ENCODE measurements at regions not wholly inside any gene's neighbourhood (a gene's known extent, or its start where the extent isn't known, plus 50 kb on each side); places are given as distances from the start of the nearest gene placed in this dataset.
"Not testable (repeated sequence)": the region's sequence is repeated elsewhere in the genome, so short reads cannot be mapped to it uniquely, and the experiment has no call there.

GRCh38 chr14:43172899-43173548 is 1334.1 kb downstream of the FSCB start:
- intact Hi-C loops (cut with DNase I) = no loop called here
- no peak for DNase-seq
- no peak for ATAC-seq

DNA sequence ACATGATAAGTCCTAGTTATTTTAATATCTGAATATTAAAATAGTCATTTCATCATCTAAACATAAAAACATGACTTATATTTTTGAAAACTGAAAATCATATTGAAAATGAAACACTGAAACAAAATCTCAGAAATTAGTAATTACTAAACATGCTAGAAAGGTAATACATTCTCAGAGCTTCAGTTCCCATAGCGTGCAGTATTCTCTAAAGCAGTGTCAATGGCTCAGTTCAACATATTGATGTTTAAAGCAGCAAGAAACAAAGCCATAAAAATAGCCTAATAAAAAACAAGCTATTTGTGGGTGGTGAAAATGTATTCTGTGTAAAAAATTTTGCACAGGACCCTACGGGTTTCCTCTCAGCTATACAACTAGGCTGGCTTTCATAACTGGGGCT is 1337.4 kb downstream of the FSCB start:
- intact Hi-C loops (cut with DNase I) = no loop called here
- DNase-seq (no peak), ATAC-seq (no peak)

GRCh38 chr14:43168371-43168925 is 1338.6 kb downstream of the FSCB start:
- no peak for ATAC-seq
- intact Hi-C loops (cut with DNase I) = no loop called here
- no peak for DNase-seq

DNA sequence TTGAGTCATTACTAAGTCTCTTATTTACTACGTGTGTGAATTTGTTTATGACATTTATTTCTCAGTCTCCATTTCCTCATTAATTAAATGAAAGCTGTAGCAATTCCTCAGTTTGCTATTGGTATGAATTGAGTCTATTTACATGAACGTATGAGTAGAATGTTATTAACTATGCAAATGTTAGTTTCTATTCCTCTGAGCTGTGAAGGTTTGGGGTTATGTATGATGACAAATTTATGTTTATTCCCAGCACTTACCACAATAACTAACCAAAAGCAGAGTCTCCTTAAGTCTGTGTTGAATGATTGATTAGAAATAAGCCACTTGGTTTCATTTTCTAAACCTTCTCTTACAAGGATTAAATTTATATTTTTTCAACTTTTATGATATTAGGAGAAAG is 1340.9 kb downstream of the FSCB start:
- DNase-seq = no peak
- ATAC-seq = no peak
- intact Hi-C loops (cut with DNase I) = no loop called here

GRCh38 chr14:43165651-43166050 is 1341.4 kb downstream of the FSCB start:
- ATAC-seq (no peak), DNase-seq (no peak)
- intact Hi-C loops (cut with DNase I) = no loop called here

- DNase-seq = no peak
- intact Hi-C loops (cut with DNase I) = no loop called here
- ATAC-seq = no peak
These were observed 1345.6 kb downstream of the FSCB start for GRCh38 chr14:43161477-43161876.

- no peak for DNase-seq
- no peak for ATAC-seq
- intact Hi-C loops (cut with DNase I) = no loop called here
These were observed 1349.4 kb downstream of the FSCB start for GRCh38 chr14:43157661-43158060.

- ATAC-seq (no peak), DNase-seq (no peak)
- intact Hi-C loops (cut with DNase I) = no loop called here
These were observed 1351.2 kb downstream of the FSCB start for GRCh38 chr14:43155924-43156323.

DNA sequence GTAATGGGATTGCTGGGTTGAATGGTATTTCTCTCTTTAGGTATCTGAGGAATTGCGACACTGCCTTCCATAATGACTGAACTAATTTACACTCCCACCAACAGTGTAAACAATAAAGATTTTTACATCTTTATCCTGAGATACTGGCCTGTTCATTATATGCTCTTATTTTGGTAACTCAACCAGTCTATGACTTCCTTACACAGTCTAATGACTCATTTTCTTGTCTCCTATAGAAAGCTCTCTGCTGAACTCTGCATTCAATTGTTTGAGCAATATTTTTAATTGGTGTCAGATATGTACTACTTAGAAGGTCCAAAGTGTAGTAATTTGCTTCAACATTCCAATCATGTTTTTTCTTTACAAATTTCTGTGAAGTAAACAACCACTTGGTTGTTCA is 1351.8 kb downstream of the FSCB start:
- no peak for DNase-seq
- ATAC-seq = no peak
- intact Hi-C loops (cut with DNase I) = no loop called here

GRCh38 chr14:43147485-43147884 is 1359.6 kb downstream of the FSCB start:
- no peak for DNase-seq
- intact Hi-C loops (cut with DNase I) = no loop called here
- ATAC-seq = peak in 1 of 2 donors; percentile 52

- ATAC-seq = no peak
- no peak for DNase-seq
- intact Hi-C loops (cut with DNase I) = no loop called here
These were observed 1361.7 kb downstream of the FSCB start for GRCh38 chr14:43145361-43145760.

DNA sequence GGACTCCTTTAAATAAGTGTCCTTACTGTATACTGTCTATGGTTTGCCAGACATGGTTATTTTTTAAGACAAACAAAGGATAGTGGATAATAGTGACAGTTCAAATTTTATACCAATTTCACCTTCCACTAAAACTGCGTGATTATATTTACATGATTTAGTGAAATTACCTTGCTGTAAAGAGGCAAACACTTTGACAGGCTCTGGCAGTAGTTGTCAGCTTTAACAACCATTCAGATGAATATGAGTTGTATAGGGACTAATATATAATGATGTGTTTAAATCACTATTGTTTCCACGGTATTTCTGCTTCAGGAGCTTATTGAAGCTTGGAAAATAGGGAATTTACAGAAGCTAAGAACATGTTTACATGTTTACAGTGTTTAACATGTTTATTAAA is 1364.0 kb downstream of the FSCB start:
- ATAC-seq = no peak
- intact Hi-C loops (cut with DNase I) = no loop called here
- no peak for DNase-seq

- ATAC-seq (no peak), DNase-seq (no peak)
These were observed 1365.4 kb downstream of the FSCB start for GRCh38 chr14:43141636-43142191.

GRCh38 chr14:43140453-43140852 is 1366.6 kb downstream of the FSCB start:
- intact Hi-C loops (cut with DNase I) = no loop called here
- DNase-seq (no peak), ATAC-seq (no peak)

More at GRCh38 chr14:43141636-43142191, 1365.4 kb downstream of the FSCB start:
- intact Hi-C loops (cut with DNase I) = no loop called here

GRCh38 chr14:43135877-43136411 is 1371.1 kb downstream of the FSCB start:
- DNase-seq (no peak), ATAC-seq (no peak)
- intact Hi-C loops (cut with DNase I) = no loop called here

DNA sequence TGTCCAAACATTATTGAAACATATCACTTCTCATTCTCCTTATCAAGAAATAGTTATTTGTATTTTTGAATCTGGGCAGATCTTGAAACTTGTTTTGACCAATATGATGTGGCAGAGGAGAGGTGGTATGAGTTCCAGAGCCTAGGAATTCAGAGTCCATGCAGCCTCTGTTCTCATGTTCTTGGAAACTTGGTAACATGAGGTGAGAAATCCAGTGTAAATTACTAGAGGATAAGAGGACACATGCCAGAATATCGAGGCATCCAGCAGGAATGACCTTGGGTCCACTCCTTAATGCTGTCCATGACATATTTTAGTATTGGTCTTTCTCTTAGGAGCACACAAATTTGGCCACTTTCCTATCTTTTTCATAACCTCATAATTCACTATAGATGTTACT is 1374.6 kb downstream of the FSCB start:
- no peak for DNase-seq
- intact Hi-C loops (cut with DNase I) = no loop called here
- ATAC-seq = no peak

GRCh38 chr14:43128429-43128828 is 1378.7 kb downstream of the FSCB start:
- intact Hi-C loops (cut with DNase I); ATAC-seq: not testable (repeated sequence)

GRCh38 chr14:43127874-43128273 is 1379.2 kb downstream of the FSCB start:
- ATAC-seq; intact Hi-C loops (cut with DNase I); DNase-seq: not testable (repeated sequence)

More at GRCh38 chr14:43128429-43128828, 1378.7 kb downstream of the FSCB start:
- not testable (repeated sequence) for DNase-seq

- intact Hi-C loops (cut with DNase I) = no loop called here
- ATAC-seq (no peak), DNase-seq (no peak)
These were observed 1383.5 kb downstream of the FSCB start for GRCh38 chr14:43123544-43123943.

- ATAC-seq (no peak), DNase-seq (no peak)
- intact Hi-C loops (cut with DNase I) = no loop called here
These were observed 1387.4 kb downstream of the FSCB start for GRCh38 chr14:43119672-43120071.

DNA sequence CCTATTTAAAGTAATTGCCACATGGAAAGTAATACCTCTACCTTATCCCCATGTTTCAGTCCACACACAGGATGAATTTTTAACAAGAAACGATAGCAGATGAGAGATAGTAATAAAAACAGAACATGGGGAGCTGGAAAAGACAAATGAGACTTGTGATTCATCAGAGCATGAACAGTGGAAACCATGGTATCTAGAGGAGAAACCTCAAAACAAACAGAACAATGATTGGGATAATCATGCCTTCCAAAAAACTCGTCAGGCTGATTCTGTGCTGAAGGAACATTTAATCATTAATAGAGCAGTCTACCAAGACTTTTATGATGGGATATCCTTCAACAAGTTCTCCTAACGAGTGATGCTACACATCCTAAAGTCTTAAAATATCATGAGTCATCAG is 1390.7 kb downstream of the FSCB start:
- intact Hi-C loops (cut with DNase I) = no loop called here
- no peak for DNase-seq
- no peak for ATAC-seq

Data from left cardiac atrium (tissue), 4 donors.